ENCODE measurements at regions not wholly inside any gene's neighbourhood (a gene's known extent, or its start where the extent isn't known, plus 50 kb on each side); places are given as distances from the start of the nearest gene placed in this dataset.

DNA sequence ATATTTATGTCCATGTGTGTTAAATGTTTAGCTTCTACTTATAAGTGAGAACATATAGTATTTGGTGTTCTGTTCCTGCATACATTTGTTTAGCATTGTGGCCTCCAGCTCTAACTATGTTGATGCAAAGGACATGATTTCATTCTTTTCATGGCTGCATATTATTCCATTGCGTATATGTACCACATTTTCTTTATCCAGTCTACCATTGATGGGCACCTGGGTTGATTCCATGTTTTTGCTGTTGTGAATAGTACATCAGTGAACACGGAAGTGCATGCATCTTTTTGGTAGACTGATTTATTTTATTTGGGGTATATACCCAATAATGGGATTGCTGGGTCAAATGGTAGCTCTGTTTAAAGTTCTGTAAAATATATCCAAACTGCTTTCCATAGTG, 359.0 kb downstream of the SLCO4C1 start:
- Mint-ChIP-seq H3K4me3 (no peak overlapping the region), H3K27me3 (no peaks in the 10 kb centered on the region), H3K36me3 (no peaks in the 10 kb centered on the region), H3K27ac (no peak overlapping the region), H3K9me3 (no peaks in the 10 kb centered on the region), H3K4me1 (no peaks in the 10 kb centered on the region)
- no peak for DNase-seq
- CTCF ChIA-PET, result no interaction called here

DNA sequence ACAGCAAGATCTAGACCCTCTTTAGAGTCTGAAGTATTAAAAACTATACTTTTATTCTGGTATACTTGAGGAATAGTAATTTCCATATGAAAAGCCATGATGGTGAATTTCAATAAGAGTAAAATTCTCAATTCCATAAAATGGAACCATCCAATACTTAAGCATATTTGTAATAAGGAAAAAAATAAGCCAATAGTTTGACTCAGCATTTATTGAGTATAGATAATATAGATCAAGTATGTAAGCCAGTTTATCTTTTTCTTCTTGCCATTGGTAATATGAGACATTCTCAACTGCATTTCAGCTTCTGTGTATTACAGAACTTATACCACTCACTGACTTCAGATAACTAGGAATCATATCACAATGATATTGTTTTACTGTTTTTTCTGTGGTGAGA, 361.0 kb downstream of the SLCO4C1 start:
- H3K27me3 Mint-ChIP-seq, result no peaks in the 10 kb centered on the region
- CTCF ChIA-PET, result no interaction called here
- H3K27ac Mint-ChIP-seq, result no peak overlapping the region
- no peaks in the 10 kb centered on the region for H3K9me3 Mint-ChIP-seq
- H3K4me3 Mint-ChIP-seq, result no peak overlapping the region
- DNase-seq, result no peak
- no peaks in the 10 kb centered on the region for H3K4me1 Mint-ChIP-seq
- H3K36me3 Mint-ChIP-seq, result no peaks in the 10 kb centered on the region

DNA sequence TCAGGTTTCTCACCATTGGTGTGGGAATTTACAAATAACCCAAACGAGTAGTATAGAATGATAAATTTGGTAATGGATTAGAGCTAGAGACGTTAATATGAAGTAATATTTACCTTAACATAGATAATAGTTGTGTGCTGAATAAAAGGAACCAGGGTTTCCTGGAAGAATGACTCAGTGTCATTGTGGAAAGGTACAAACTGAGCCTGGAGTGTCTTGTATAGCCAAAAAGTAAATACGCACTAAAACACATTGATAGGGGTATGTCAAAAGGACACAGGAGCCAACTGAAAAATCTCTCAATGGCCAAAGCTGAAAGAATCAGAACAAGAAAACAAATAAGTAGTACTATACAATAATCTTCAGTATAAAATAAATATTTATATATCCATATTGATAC, 363.5 kb downstream of the SLCO4C1 start:
- Mint-ChIP-seq H3K4me3 (no peak overlapping the region), H3K36me3 (no peaks in the 10 kb centered on the region), H3K4me1 (no peaks in the 10 kb centered on the region), H3K27ac (no peak overlapping the region), H3K27me3 (no peaks in the 10 kb centered on the region), H3K9me3 (no peaks in the 10 kb centered on the region)
- CTCF ChIA-PET, result no interaction called here
- no peak for DNase-seq

- Mint-ChIP-seq H3K27me3 (no peaks in the 10 kb centered on the region), H3K4me3 (no peak overlapping the region), H3K27ac (no peak overlapping the region), H3K36me3 (no peaks in the 10 kb centered on the region), H3K4me1 (no peaks in the 10 kb centered on the region), H3K9me3 (no peaks in the 10 kb centered on the region)
- CTCF ChIA-PET, result no interaction called here
- DNase-seq, result no peak
These were observed 366.5 kb downstream of the SLCO4C1 start for GRCh38 chr5:101929628-101930027.

- Mint-ChIP-seq H3K27me3 (no peaks in the 10 kb centered on the region), H3K4me1 (no peaks in the 10 kb centered on the region)
- CTCF ChIA-PET, result no interaction called here
These were observed 378.9 kb downstream of the SLCO4C1 start for GRCh38 chr5:101917166-101917565.

DNA sequence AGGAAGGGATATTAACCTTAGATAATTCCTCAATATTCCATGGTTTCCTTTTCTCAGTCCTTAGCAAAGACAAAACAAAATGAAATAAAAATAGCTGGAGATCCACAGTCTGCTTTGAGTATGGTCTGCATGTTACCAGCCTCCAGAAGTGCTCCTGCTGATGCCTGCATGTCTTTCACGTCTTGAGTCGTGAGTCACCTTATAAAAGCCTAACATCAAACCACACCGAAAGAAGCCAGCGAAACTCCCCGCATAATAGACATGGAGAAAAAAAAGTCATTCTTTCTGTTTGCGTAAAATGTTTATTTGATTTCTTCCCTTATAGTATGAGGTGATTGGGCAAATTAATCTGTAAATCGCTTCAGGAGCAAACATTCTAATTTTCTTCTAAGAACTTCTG, 380.5 kb downstream of the SLCO4C1 start:
- Mint-ChIP-seq H3K36me3 (no peaks in the 10 kb centered on the region), H3K9me3 (peaks cover 3% of the 10 kb centered on the region), H3K27ac (no peak overlapping the region), H3K4me3 (no peak overlapping the region), H3K27me3 (no peaks in the 10 kb centered on the region), H3K4me1 (no peaks in the 10 kb centered on the region)
- no peak for DNase-seq
- CTCF ChIA-PET, result no interaction called here

More at GRCh38 chr5:101917166-101917565, 378.9 kb downstream of the SLCO4C1 start:
- Mint-ChIP-seq H3K9me3 (peaks cover 2% of the 10 kb centered on the region), H3K36me3 (no peaks in the 10 kb centered on the region), H3K4me3 (no peak overlapping the region), H3K27ac (no peak overlapping the region)
- DNase-seq, result no peak

DNA sequence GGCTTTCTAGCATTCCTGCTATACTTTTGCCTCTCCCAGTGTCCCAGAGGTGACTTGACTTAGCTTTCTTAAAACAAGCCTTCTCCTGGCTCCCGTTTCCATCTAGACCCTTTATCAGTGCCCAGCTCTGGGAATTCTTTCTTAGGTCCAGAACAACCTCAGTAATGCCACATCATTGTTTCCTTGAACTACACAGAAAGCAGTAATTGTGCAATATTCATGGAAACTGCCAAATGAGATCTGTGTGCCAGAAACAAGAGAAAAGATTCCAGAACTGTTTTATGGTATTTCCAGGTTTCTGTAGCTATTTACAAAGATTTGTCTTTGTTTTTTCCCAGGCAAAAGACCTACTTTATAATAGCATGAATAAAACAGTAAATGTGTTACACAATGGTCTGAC, 391.3 kb downstream of the SLCO4C1 start:
- CTCF ChIA-PET, result no interaction called here
- Mint-ChIP-seq H3K27ac (no peak overlapping the region), H3K36me3 (no peaks in the 10 kb centered on the region), H3K27me3 (no peaks in the 10 kb centered on the region), H3K4me3 (no peak overlapping the region), H3K4me1 (no peaks in the 10 kb centered on the region), H3K9me3 (no peaks in the 10 kb centered on the region)
- no peak for DNase-seq

- CTCF ChIA-PET, result no interaction called here
- Mint-ChIP-seq H3K27ac (no peak overlapping the region), H3K4me1 (no peaks in the 10 kb centered on the region), H3K9me3 (no peaks in the 10 kb centered on the region), H3K27me3 (no peaks in the 10 kb centered on the region), H3K36me3 (no peaks in the 10 kb centered on the region), H3K4me3 (no peak overlapping the region)
- no peak for DNase-seq
These were observed 398.2 kb downstream of the SLCO4C1 start for GRCh38 chr5:101897914-101898313.

DNA sequence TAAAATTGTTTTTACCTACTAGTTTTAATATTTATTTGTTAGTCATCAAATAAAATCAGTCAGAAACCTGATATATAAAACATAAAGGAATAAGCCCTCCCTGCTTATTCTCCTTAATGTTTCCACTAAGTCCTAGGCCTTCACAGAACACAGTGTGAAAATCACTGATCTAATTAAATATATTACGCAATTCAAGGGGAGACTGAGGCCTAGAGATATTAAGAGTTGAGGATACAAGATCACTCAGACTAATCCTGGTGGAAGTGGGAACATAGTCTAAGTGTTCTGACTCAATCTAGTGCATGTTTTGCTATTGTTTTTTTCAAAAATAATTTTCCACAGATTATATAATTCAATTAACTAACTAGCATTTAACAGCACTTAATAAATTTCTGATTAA, 401.1 kb downstream of the SLCO4C1 start:
- H3K27ac Mint-ChIP-seq, result no peak overlapping the region
- H3K36me3 Mint-ChIP-seq, result no peaks in the 10 kb centered on the region
- no peak for DNase-seq
- H3K27me3 Mint-ChIP-seq, result no peaks in the 10 kb centered on the region
- no peak overlapping the region for H3K4me3 Mint-ChIP-seq
- no peaks in the 10 kb centered on the region for H3K4me1 Mint-ChIP-seq
- H3K9me3 Mint-ChIP-seq, result peaks cover 2% of the 10 kb centered on the region
- CTCF ChIA-PET, result no interaction called here

DNA sequence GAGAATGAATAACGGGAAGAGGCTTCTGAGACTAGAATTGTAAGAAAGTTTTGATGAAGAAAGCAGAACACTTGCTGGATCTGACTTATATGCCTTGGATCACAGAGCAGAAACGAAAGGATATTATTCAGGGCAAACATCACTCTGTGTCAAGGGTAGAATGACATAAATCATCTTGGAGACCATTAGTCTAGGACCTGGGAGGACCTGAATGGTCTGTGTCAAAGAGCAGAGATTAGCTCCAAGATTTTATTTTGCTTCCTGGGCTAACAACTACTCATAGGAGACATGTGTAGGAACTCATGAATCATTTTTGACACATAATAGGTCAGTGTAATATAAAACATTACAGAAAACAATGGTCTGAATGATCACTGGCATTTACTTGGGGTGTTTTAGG, 417.9 kb downstream of the SLCO4C1 start:
- H3K9me3 Mint-ChIP-seq, result no peaks in the 10 kb centered on the region
- CTCF ChIA-PET, result interaction anchor here (0.6 kb wide), 1 partner anchor 233 kb away, joined by 3 read pairs; no protein-coding TSS in a partner anchor
- H3K4me3 Mint-ChIP-seq, result no peak overlapping the region
- H3K4me1 Mint-ChIP-seq, result no peaks in the 10 kb centered on the region
- H3K36me3 Mint-ChIP-seq, result no peaks in the 10 kb centered on the region
- no peak for DNase-seq
- no peaks in the 10 kb centered on the region for H3K27me3 Mint-ChIP-seq
- H3K27ac Mint-ChIP-seq, result no peak overlapping the region

GRCh38 chr5:101877451-101877850, 418.6 kb downstream of the SLCO4C1 start:
- no peaks in the 10 kb centered on the region for H3K4me1 Mint-ChIP-seq
- H3K9me3 Mint-ChIP-seq, result no peaks in the 10 kb centered on the region
- no peak for DNase-seq
- H3K27me3 Mint-ChIP-seq, result no peaks in the 10 kb centered on the region
- H3K4me3 Mint-ChIP-seq, result no peak overlapping the region
- H3K27ac Mint-ChIP-seq, result no peak overlapping the region
- CTCF ChIA-PET, result no interaction called here
- H3K36me3 Mint-ChIP-seq, result no peaks in the 10 kb centered on the region

- H3K27ac Mint-ChIP-seq, result no peak overlapping the region
- no peak overlapping the region for H3K4me3 Mint-ChIP-seq
- DNase-seq, result no peak
- H3K4me1 Mint-ChIP-seq, result no peaks in the 10 kb centered on the region
- H3K27me3 Mint-ChIP-seq, result no peaks in the 10 kb centered on the region
- CTCF ChIA-PET, result no interaction called here
- no peaks in the 10 kb centered on the region for H3K9me3 Mint-ChIP-seq
- H3K36me3 Mint-ChIP-seq, result no peaks in the 10 kb centered on the region
These were observed 429.6 kb downstream of the SLCO4C1 start for GRCh38 chr5:101866473-101866872.

- H3K27me3 Mint-ChIP-seq, result no peaks in the 10 kb centered on the region
- no peak overlapping the region for H3K27ac Mint-ChIP-seq
- no peaks in the 10 kb centered on the region for H3K4me1 Mint-ChIP-seq
- H3K4me3 Mint-ChIP-seq, result no peak overlapping the region
- no peaks in the 10 kb centered on the region for H3K36me3 Mint-ChIP-seq
- CTCF ChIA-PET, result no interaction called here
- DNase-seq, result no peak
- H3K9me3 Mint-ChIP-seq, result peaks cover 2% of the 10 kb centered on the region
These were observed 435.5 kb downstream of the SLCO4C1 start for GRCh38 chr5:101860563-101860962.

- no peaks in the 10 kb centered on the region for H3K36me3 Mint-ChIP-seq
- CTCF ChIA-PET, result no interaction called here
- H3K4me3 Mint-ChIP-seq, result no peak overlapping the region
- no peaks in the 10 kb centered on the region for H3K4me1 Mint-ChIP-seq
- no peak overlapping the region for H3K27ac Mint-ChIP-seq
- H3K27me3 Mint-ChIP-seq, result no peaks in the 10 kb centered on the region
- peaks cover 2% of the 10 kb centered on the region for H3K9me3 Mint-ChIP-seq
- DNase-seq, result no peak
These were observed 435.9 kb downstream of the SLCO4C1 start for GRCh38 chr5:101860145-101860544.

DNA sequence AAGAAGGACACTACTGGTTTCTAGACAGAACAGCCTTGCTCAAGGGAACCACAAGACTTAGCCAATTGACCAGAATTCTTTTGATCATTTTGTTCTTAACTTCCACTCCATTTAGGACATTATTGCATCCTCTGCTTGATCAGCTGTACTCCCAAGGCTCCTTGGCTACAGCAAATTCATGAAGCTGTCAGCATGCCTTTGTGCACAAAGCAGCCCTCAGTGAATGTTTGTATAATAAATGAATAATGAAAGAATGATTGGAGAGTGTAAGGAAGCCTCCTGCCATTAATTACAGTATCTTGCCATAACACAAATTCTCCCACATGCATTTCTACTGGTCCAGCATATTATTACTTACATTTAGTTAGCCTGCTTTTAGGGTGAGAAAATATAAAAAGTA, 449.6 kb downstream of the SLCO4C1 start:
- no peak overlapping the region for H3K4me3 Mint-ChIP-seq
- no peaks in the 10 kb centered on the region for H3K27me3 Mint-ChIP-seq
- no peaks in the 10 kb centered on the region for H3K4me1 Mint-ChIP-seq
- CTCF ChIA-PET, result no interaction called here
- no peak for DNase-seq
- H3K36me3 Mint-ChIP-seq, result no peaks in the 10 kb centered on the region
- H3K9me3 Mint-ChIP-seq, result no peaks in the 10 kb centered on the region
- no peak overlapping the region for H3K27ac Mint-ChIP-seq

DNA sequence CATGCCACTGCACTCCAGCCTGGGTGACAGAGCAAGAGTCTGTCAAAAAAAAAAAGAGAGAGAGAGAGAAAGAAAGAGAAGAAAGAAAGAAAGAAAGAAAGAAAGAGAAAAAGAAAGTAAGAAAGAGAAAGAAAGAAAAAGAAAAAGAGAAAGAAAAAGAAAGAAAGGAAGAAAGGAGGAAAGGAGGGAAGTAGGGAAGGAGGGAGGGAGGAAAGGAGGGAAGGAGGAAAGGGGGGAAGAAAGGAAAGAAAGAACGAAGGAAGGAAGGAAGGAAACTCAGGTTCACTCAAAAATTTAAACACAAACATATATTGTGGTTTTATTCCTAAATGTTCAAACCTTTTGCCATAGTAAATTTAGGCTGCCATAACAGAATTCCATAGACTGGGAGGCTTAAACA, 453.0 kb downstream of the SLCO4C1 start:
- DNase-seq, result no peak
- CTCF ChIA-PET, result no interaction called here

More for the DNA sequence above, 453.0 kb downstream of the SLCO4C1 start:
- Mint-ChIP-seq H3K27me3 (no peaks in the 10 kb centered on the region), H3K27ac (no peak overlapping the region), H3K4me3 (no peak overlapping the region), H3K4me1 (no peaks in the 10 kb centered on the region), H3K9me3 (no peaks in the 10 kb centered on the region), H3K36me3 (no peaks in the 10 kb centered on the region)
